OCI-LY3 (cell line): ENCODE measurements at regions not wholly inside any gene's neighbourhood (a gene's known extent, or its start where the extent isn't known, plus 50 kb on each side); places are given as distances from the start of the nearest gene placed in this dataset.

Experiments used
- H2AFZ ChIP-seq: fragments of 200-600, 300-600 bp; shearing (Covaris generic); 2 replicates; pipeline ENCODE4 v1.6.0; 2014; ENCODE audit warnings: antibody characterized with exemption, low read depth, low read length
- H3K27ac ChIP-seq: fragments of 200-600, 300-600 bp; sonication (generic); 2 replicates; pipeline ENCODE4 v1.5.1; 2014; ENCODE audit warnings: mild to moderate bottlenecking, low read length, moderate library complexity, mixed read lengths
- H3K27me3 ChIP-seq: fragments of 200-600, 300-600 bp; sonication (generic); 2 replicates; pipeline ENCODE4 v1.6.1; 2014; ENCODE audit warnings: low read depth, low read length, mixed read lengths
- H3K36me3 ChIP-seq: fragments of 200-600, 300-600 bp; sonication (generic); replicated peaks from 2 replicates; pipeline ENCODE3; 2014; ENCODE audit warnings: low read depth, low read length, mixed read lengths
- H3K4me1 ChIP-seq: fragments of 300-600, 200-600 bp; sonication (generic); 2 replicates; pipeline ENCODE4 v1.6.1; 2014; ENCODE audit warnings: low read length, mixed read lengths
- H3K4me2 ChIP-seq: fragments of 200-600, 300-600 bp; sonication (generic); 2 replicates; pipeline ENCODE4 v1.6.1; 2014; ENCODE audit warnings: low read length, mixed read lengths
- H3K4me3 ChIP-seq: fragments of 300-600, 200-600 bp; sonication (generic); 2 replicates; pipeline ENCODE4 v1.5.1; 2014; ENCODE audit warnings: antibody characterized with exemption, mild to moderate bottlenecking, low read length, moderate library complexity
- H3K79me2 ChIP-seq: fragments of 300-600, 200-600 bp; shearing (Covaris generic); 2 replicates; pipeline ENCODE4 v1.6.1; 2014; ENCODE audit warnings: mild to moderate bottlenecking, low read length, mixed read lengths
- H3K9ac ChIP-seq: fragments of 300-600, 200-600 bp; shearing (Covaris generic); 2 replicates; pipeline ENCODE4 v1.6.0; 2014; ENCODE audit warnings: mild to moderate bottlenecking, low read length, moderate library complexity
- H3K9me3 ChIP-seq: fragments of 200-600, 300-600 bp; shearing (Covaris generic); 2 replicates; pipeline ENCODE4 v1.6.1; 2014; ENCODE audit warnings: low read length, mixed read lengths; ENCODE audit not compliant: insufficient read depth
- H4K20me1 ChIP-seq: fragments of 200-600, 300-600 bp; sonication (generic); 2 replicates; pipeline ENCODE4 v1.6.1; 2016; ENCODE audit warnings: low read length, mixed read lengths; ENCODE audit not compliant: insufficient read depth
- CTCF ChIP-seq: fragments of 200-600, 300-600 bp; sonication (generic); IDR thresholded peaks from 2 replicates; pipeline ENCODE4 v1.5.1; 2014; ENCODE audit warnings: antibody characterized with exemption, low read length, low read depth
- EZH2phosphoT487 ChIP-seq: fragments of 200-600 bp; shearing (Covaris generic); IDR thresholded peaks from 2 replicates; pipeline ENCODE4 v1.6.1; 2018; ENCODE audit warnings: antibody characterized with exemption, mixed run types, low read depth

- no peak for TF ChIP-seq EZH2phosphoT487
- no peak for TF ChIP-seq CTCF
- no peak overlapping the region for H3K4me3 ChIP-seq
- no peak overlapping the region for H3K4me2 ChIP-seq
- no peak overlapping the region for H3K27ac ChIP-seq
- H3K79me2 ChIP-seq: no peaks in the 10 kb centered on the region
- no peak overlapping the region for H2AFZ ChIP-seq
- H3K36me3 ChIP-seq: no peaks in the 10 kb centered on the region
- 0 out of 2 replicates have a peak, but pooled peaks cover 4% of the 10 kb centered on the region for H3K4me1 ChIP-seq
- H3K9ac ChIP-seq: no peak overlapping the region
- H3K9me3 ChIP-seq: no peaks in the 10 kb centered on the region
- peaks cover 3% of the 10 kb centered on the region; the same call in 1 of the 2 replicates for H3K27me3 ChIP-seq
- no peaks in the 10 kb centered on the region for H4K20me1 ChIP-seq
Observed at GRCh38 chr11:111093061-111093460, 152.5 kb upstream of the POU2AF2 start.

GRCh38 chr11:111091321-111091938 lies 154.1 kb upstream of the POU2AF2 start:
- Histone ChIP-seq H3K79me2 (no peaks in the 10 kb centered on the region), H3K4me2 (no peak overlapping the region), H3K4me3 (no peak overlapping the region), H2AFZ (no peak overlapping the region), H3K9ac (no peak overlapping the region), H3K27me3 (peaks cover 3% of the 10 kb centered on the region; the same call in 1 of the 2 replicates), H3K4me1 (peaks cover 6% of the 10 kb centered on the region; the same call in 1 of the 2 replicates), H4K20me1 (no peaks in the 10 kb centered on the region), H3K36me3 (no peaks in the 10 kb centered on the region), H3K27ac (no peak overlapping the region), H3K9me3 (no peaks in the 10 kb centered on the region)
- TF ChIP-seq EZH2phosphoT487 (no peak), CTCF (no peak)

GRCh38 chr11:111089759-111090158 lies 155.8 kb upstream of the POU2AF2 start:
- H3K27me3 ChIP-seq: peaks cover 3% of the 10 kb centered on the region; the same call in 1 of the 2 replicates
- H3K79me2 ChIP-seq: no peaks in the 10 kb centered on the region
- H3K9ac ChIP-seq: no peak overlapping the region
- no peaks in the 10 kb centered on the region for H4K20me1 ChIP-seq
- H2AFZ ChIP-seq: no peak overlapping the region
- no peaks in the 10 kb centered on the region for H3K9me3 ChIP-seq
- H3K36me3 ChIP-seq: no peaks in the 10 kb centered on the region
- TF ChIP-seq CTCF: no peak
- TF ChIP-seq EZH2phosphoT487: no peak
- H3K4me2 ChIP-seq: no peak overlapping the region
- H3K27ac ChIP-seq: no peak overlapping the region
- H3K4me1 ChIP-seq: peaks cover 9% of the 10 kb centered on the region; the same call in 1 of the 2 replicates
- H3K4me3 ChIP-seq: no peak overlapping the region

- H4K20me1 ChIP-seq: no peaks in the 10 kb centered on the region
- H3K9ac ChIP-seq: no peak overlapping the region
Observed at GRCh38 chr11:111088847-111089355, 156.6 kb upstream of the POU2AF2 start.

More at GRCh38 chr11:111088847-111089355, 156.6 kb upstream of the POU2AF2 start:
- Histone ChIP-seq H3K9me3 (no peaks in the 10 kb centered on the region), H3K4me3 (no peak overlapping the region), H3K36me3 (no peaks in the 10 kb centered on the region), H3K79me2 (no peaks in the 10 kb centered on the region), H3K4me1 (peaks cover 9% of the 10 kb centered on the region; the same call in 1 of the 2 replicates), H3K4me2 (no peak overlapping the region), H3K27ac (no peak overlapping the region), H2AFZ (no peak overlapping the region), H3K27me3 (peaks cover 3% of the 10 kb centered on the region; the same call in 1 of the 2 replicates)
- TF ChIP-seq EZH2phosphoT487: no peak
- TF ChIP-seq CTCF: no peak
